Panc1 (cell line): ENCODE measurements at regions not wholly inside any gene's neighbourhood (a gene's known extent, or its start where the extent isn't known, plus 50 kb on each side); places are given as distances from the start of the nearest gene placed in this dataset.

ENCODE experiments used
- ATAC-seq: fragments of 200-7000 bp; cut with Tn5 transposase; 2 replicates; pipeline ENCODE4 v1.9.1; 2020; ENCODE audit warnings: mild to moderate bottlenecking, moderate library complexity
- BruUV-seq: library from RNA; stranded (reverse); fragments of 400-500 nt; replicated peaks from 2 replicates; lab custom pipeline; 2021; lab: Mats Ljungman, UMichigan
- CTCF ChIA-PET: fragments of 300-600 bp; sonication (Branson Sonifier 250); formaldehyde crosslinking; loops from one replicate; lab custom pipeline; 2022; ENCODE audit warnings: antibody characterized with exemption; lab: Charles Lee
- POLR2A ChIA-PET: fragments of 300-600 bp; sonication (Branson Sonifier 250); formaldehyde crosslinking; loops from one replicate; lab custom pipeline; 2022; ENCODE audit warnings: antibody characterized with exemption; lab: Charles Lee
- DNase-seq: peaks from one replicate; pipeline ENCODE4 v3.0.0-alpha.2; 2010; ENCODE audit warnings: low read depth, low spot score
- H3K27ac ChIP-seq: 2 replicates; pipeline ENCODE4 v1.5.1; 2011; ENCODE audit warnings: mild to moderate bottlenecking, low read length, inconsistent platforms
- H3K27me3 ChIP-seq: fragments of 200-500 bp; sonication (Bioruptor generic); 2 replicates; pipeline ENCODE4 v1.6.0; 2014; ENCODE audit warnings: low read length, inconsistent platforms; ENCODE audit not compliant: control insufficient read depth, insufficient read depth
- H3K36me3 ChIP-seq: fragments of 200-500 bp; sonication (Bioruptor generic); 2 replicates; pipeline ENCODE4 v1.5.1; 2014; ENCODE audit warnings: inconsistent platforms, mild to moderate bottlenecking, low read length, moderate library complexity; ENCODE audit not compliant: control insufficient read depth, insufficient read depth
- H3K4me1 ChIP-seq: 2 replicates; pipeline ENCODE4 v1.5.1; 2011; ENCODE audit warnings: inconsistent platforms, mild to moderate bottlenecking, low read length, moderate library complexity; ENCODE audit not compliant: control insufficient read depth, insufficient read depth
- H3K4me3 ChIP-seq, 2 experiments: 2 replicates each; pipeline ENCODE4 v1.5.1; 2011 to 2012; ENCODE audit warnings: low read depth in 2 of 2, low read length in 2 of 2, mild to moderate bottlenecking in 2 of 2, inconsistent platforms in 1 of 2, moderate library complexity in 1 of 2
- H3K9me3 ChIP-seq: fragments of 200-500 bp; sonication (Bioruptor generic); 2 replicates; pipeline ENCODE4 v1.5.1; 2014; ENCODE audit warnings: low read depth, mild to moderate bottlenecking, inconsistent platforms, low read length, moderate library complexity; ENCODE audit not compliant: control insufficient read depth, insufficient read depth
- CTCF ChIP-seq: fragments of 450-650 bp; IDR thresholded peaks from 2 replicates; pipeline ENCODE4 v1.5.1; 2017; ENCODE audit warnings: mild to moderate bottlenecking
- POLR2AphosphoS5 ChIP-seq: IDR thresholded peaks from 2 replicates; pipeline ENCODE4 v1.6.1; 2012; ENCODE audit warnings: mild to moderate bottlenecking, low read depth, low read length, moderate library complexity
- REST ChIP-seq, 2 experiments: IDR thresholded peaks; 2 replicates each; pipeline ENCODE4 v1.6.1; 2011 to 2012; ENCODE audit warnings: low read depth in 2 of 2, control low read depth in 1 of 2, low read length in 1 of 2, mild to moderate bottlenecking in 1 of 2, moderate library complexity in 1 of 2; ENCODE audit not compliant: insufficient read depth in 1 of 2
- SIN3A ChIP-seq: IDR thresholded peaks from 2 replicates; pipeline ENCODE4 v1.6.1; 2012; ENCODE audit warnings: low read depth, mild to moderate bottlenecking, low read length, moderate library complexity, borderline replicate concordance; ENCODE audit not compliant: insufficient read depth
- TCF7L2 ChIP-seq: IDR thresholded peaks from 2 replicates; pipeline ENCODE4 v1.6.1; 2011; ENCODE audit warnings: mild to moderate bottlenecking, low read depth, low read length, inconsistent platforms
- in situ Hi-C: cut with HindIII; loops from 2 replicates; pipeline ENCODE4 v1.10.0; 2016; ENCODE audit warnings: low sequenced_read_pairs, low pct_unique_long_range_greater_than_20kb
- intact Hi-C: fragments of 100-400 bp; cut with micrococcal nuclease; formaldehyde crosslinking; loops from one replicate; pipeline ENCODE4 v1.10.0; 2022; ENCODE audit not compliant: unreplicated experiment

GRCh38 chrX:11996810-11997209 is 141.5 kb upstream of the FRMPD4 start:
- Histone ChIP-seq H3K27me3 (no peaks in the 10 kb centered on the region), H3K4me3 (no peak overlapping the region), H3K9me3 (no peaks in the 10 kb centered on the region), H3K4me1 (no peaks in the 10 kb centered on the region), H3K36me3 (no peaks in the 10 kb centered on the region), H3K27ac (no peak overlapping the region)
- intact Hi-C loops (no loop called here), in situ Hi-C loops (no loop called here)
- no peak for DNase-seq
- CTCF ChIA-PET, result no interaction called here
- POLR2A ChIA-PET, result no interaction called here
- no peak for TF ChIP-seq TCF7L2
- TF ChIP-seq POLR2AphosphoS5, result no peak
- TF ChIP-seq REST (IDR thresholded peaks at IDR 0.05; ENCODE audit: insufficient read depth in 1 of 2, low read depth in 2 of 2, low read length in 1 of 2), result no peak
- no peak for TF ChIP-seq CTCF
- no peak for TF ChIP-seq SIN3A
- BruUV-seq, result no TSS peak
- ATAC-seq, result no peak

GRCh38 chrX:11998944-11999343 is 139.3 kb upstream of the FRMPD4 start:
- POLR2A ChIA-PET, result no interaction called here
- intact Hi-C loops (no loop called here), in situ Hi-C loops (no loop called here)
- Histone ChIP-seq H3K27me3 (no peaks in the 10 kb centered on the region), H3K36me3 (no peaks in the 10 kb centered on the region), H3K4me1 (no peaks in the 10 kb centered on the region), H3K27ac (no peak overlapping the region), H3K4me3 (no peak overlapping the region), H3K9me3 (no peaks in the 10 kb centered on the region)
- BruUV-seq, result no TSS peak
- DNase-seq, result no peak
- TF ChIP-seq TCF7L2, result no peak
- TF ChIP-seq SIN3A, result no peak
- no peak for TF ChIP-seq REST (IDR thresholded peaks at IDR 0.05; ENCODE audit: insufficient read depth in 1 of 2, low read depth in 2 of 2, low read length in 1 of 2)
- TF ChIP-seq POLR2AphosphoS5, result no peak
- TF ChIP-seq CTCF, result no peak
- CTCF ChIA-PET, result no interaction called here
- no peak for ATAC-seq
